ENCODE measurements at regions not wholly inside any gene's neighbourhood (a gene's known extent, or its start where the extent isn't known, plus 50 kb on each side); places are given as distances from the start of the nearest gene placed in this dataset.

GRCh38 chr20:59376109-59376841, 75.9 kb downstream of the EDN3 start:
- DNase-seq = no peak

GRCh38 chr20:59376998-59377397, 76.6 kb downstream of the EDN3 start:
- no peak for DNase-seq

- DNase-seq = no peak
Observed at GRCh38 chr20:59377842-59378241, 77.4 kb downstream of the EDN3 start.

GRCh38 chr20:59378396-59378795, 78.0 kb downstream of the EDN3 start:
- no peak for DNase-seq

- DNase-seq = no peak
Observed at GRCh38 chr20:59378966-59379365, 78.6 kb downstream of the EDN3 start.

GRCh38 chr20:59381689-59382088, 81.3 kb downstream of the EDN3 start:
- no peak for DNase-seq

- DNase-seq = no peak
Observed at GRCh38 chr20:59382157-59382725, 81.8 kb downstream of the EDN3 start.

- DNase-seq = no peak
Observed at GRCh38 chr20:59382907-59383306, 82.5 kb downstream of the EDN3 start.

- DNase-seq = no peak
Observed at GRCh38 chr20:59385038-59385437, 84.6 kb downstream of the EDN3 start.

- no peak for DNase-seq
Observed at GRCh38 chr20:59385480-59385879, 85.1 kb downstream of the EDN3 start.

GRCh38 chr20:59386809-59387208, 86.4 kb downstream of the EDN3 start:
- DNase-seq = no peak

GRCh38 chr20:59387891-59388290, 87.5 kb downstream of the EDN3 start:
- DNase-seq = no peak

GRCh38 chr20:59388402-59388801, 88.0 kb downstream of the EDN3 start:
- no peak for DNase-seq

GRCh38 chr20:59390437-59390836, 90.0 kb downstream of the EDN3 start:
- no peak for DNase-seq

GRCh38 chr20:59391975-59392374, 91.6 kb downstream of the EDN3 start:
- no peak for DNase-seq

- DNase-seq = no peak
Observed at GRCh38 chr20:59392736-59393135, 92.3 kb downstream of the EDN3 start.

- DNase-seq = no peak
Observed at GRCh38 chr20:59393142-59393541, 92.7 kb downstream of the EDN3 start.

- DNase-seq = no peak
Observed at GRCh38 chr20:59395729-59396128, 95.3 kb downstream of the EDN3 start.

GRCh38 chr20:59398537-59399205, 98.3 kb downstream of the EDN3 start:
- DNase-seq = no peak

- DNase-seq = no peak
Observed at GRCh38 chr20:59399426-59400099, 99.2 kb downstream of the EDN3 start.

- no peak for DNase-seq
Observed at GRCh38 chr20:59400708-59401107, 100.3 kb downstream of the EDN3 start.

GRCh38 chr20:59402681-59403080, 102.3 kb downstream of the EDN3 start:
- DNase-seq = no peak

- peak; percentile 16 for DNase-seq
Observed at GRCh38 chr20:59403261-59403961, 103.0 kb downstream of the EDN3 start.

Measured in NCI-H1092 (cell line).